GM21367 (cell line): ENCODE measurements at regions not wholly inside any gene's neighbourhood (a gene's known extent, or its start where the extent isn't known, plus 50 kb on each side); places are given as distances from the start of the nearest gene placed in this dataset.

ENCODE experiments used
- ATAC-seq: cut with Tn5 transposase; IDR thresholded peaks from one replicate; pipeline ENCODE4 v1.9.1; 2021; ENCODE audit not compliant: unreplicated experiment

DNA sequence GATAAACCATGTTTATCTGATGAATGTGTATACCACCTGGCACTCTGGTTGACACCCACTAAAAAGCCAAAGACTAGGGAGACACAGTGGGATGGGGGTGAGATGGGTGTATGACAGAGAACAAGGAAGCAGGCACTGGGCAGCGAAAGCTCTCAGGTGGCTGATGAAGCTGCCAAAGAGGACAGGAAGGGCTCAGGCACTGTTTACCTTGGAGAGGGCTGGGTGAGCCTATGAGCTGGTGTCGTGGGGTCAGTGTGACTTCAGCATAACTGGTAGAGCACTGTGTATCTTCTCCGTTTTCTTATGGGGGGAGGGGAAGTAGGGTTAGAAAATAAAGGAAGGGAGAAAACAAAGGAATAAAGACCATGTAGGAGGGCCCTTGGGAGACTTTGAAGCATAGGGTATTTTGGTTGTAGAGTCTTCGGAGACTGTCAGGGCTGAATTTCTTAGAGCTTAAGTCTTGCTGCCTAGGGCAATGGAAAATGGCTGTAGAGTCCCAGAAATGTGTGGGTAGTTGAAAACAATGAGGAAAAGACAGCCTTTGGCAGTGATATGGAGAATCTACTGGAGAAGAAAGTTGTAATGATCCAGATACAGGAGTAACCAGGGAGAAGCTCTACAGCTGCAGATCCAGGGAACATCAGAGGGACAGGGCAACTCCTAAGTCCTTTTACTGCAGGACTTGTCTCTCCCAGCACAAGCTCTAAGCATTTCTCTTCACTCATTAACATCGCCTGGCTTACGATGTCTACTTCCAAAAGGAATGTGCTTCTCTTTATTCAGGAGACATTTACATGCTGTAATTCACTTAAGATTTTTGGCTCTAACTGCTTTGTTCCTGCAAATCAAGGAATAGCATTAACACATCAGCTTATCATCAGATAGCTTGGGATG lies 120.0 kb downstream of the AQP4 start:
- ATAC-seq: no peak

DNA sequence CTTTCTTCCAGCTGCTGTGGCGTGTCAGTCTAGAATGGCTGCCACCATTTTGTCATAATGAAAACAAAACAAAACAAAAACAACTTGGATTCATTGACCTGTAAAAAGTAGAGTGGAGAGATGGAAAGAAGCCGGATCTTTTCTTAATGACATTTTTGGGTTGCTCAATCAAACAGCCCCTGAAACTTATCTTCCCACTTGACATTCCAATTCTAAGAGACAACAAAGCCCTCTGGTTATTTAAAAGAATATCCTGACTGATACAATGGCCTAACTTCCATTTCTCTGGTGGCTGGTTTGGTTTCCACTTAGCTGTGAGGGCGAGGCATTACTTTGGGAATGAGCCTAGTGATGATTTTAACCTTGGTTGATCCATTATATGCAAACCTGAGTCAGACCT lies 123.7 kb downstream of the AQP4 start:
- ATAC-seq: no peak

DNA sequence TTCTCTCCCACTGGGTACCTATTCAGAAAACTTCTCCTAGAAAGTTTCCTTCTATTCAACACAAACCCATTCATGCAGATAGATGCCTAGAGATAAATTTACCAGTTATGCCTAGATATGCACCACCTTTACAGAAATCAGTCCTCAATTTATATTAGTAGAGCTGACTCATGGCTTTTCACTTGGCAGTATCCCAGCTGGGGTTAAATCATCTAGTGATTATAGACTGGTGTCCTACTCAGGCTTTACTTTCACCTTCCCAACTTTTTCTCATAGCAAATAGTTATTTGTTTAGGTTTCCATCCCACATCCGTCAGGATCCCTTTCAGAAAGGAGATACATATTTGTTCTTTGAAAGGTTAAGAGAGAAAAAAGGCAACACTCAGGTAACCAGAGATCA lies 124.5 kb downstream of the AQP4 start:
- ATAC-seq: no peak

DNA sequence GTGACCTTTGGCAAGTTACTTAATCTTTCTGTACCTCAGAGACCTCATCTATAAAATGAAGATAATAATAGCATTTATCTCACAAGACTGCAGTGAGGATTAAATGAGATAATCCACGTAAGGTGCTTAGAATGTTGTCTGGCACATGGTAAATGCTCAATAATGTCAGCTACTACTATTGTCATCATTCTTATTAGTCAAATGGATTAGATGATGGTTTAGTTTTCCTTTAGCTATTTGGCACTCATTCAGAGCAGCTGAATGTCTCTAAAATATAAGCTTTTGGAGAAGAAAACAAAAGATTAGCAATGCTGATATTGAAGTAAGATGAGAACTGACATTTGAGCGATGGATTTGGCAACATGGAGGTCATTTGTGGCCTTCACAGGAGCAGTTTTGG lies 125.1 kb downstream of the AQP4 start:
- no peak for ATAC-seq

DNA sequence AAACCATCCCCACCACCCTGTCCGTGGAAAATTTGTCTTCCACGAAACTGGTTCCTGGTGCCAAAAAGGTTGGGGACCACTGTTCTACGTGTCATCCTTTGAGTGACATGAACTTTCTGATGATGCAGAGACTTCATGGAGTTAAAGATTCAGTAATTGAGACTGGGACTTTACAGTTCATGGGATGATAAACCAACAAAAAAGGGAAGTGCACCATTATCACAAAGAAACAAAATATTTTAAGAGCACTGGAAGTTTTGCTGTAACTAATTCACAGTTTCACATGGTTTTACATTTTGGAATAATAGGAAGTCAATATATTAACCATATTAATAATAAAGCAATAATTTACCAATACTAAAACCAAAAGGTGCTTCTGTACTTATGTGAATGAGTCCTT lies 126.8 kb downstream of the AQP4 start:
- ATAC-seq: no peak

DNA sequence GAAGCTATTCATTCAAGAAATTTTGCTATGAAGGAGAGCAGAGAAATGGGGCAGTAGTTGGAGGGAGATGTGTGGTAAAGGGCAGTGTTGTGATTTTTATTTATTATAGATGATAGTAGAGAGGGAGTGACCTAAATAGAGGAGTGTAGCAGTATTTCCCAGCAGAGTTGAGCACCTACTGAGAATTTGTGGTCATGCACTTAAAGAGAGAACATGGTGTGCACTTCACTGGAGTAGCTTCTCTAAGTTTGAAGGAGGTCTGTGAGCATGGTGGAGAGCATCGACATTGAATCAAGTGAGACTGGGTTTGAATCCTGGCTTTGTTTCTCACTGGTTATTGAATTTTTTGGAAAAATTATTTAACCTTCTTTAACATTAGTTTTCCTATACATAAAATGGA lies 129.2 kb downstream of the AQP4 start:
- ATAC-seq: no peak

DNA sequence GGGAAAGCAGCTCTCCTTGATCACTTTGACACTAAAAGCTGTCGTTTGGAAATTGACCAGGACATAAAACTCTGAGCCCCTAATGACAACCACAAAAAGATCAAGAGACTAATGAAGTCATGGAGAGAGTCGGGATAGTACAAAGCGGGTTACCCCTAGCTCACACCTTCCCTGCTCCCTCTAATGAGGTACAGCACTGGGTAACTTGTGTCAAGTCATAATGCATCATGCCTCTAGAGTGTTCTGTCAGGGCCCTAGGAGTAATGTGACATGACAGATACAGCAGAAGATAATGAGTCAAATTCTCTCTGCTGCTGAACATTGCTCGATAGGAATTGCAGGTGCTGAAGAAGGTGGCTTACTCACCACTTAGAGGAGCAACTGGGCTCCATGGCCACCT lies 130.7 kb downstream of the AQP4 start:
- no peak for ATAC-seq

DNA sequence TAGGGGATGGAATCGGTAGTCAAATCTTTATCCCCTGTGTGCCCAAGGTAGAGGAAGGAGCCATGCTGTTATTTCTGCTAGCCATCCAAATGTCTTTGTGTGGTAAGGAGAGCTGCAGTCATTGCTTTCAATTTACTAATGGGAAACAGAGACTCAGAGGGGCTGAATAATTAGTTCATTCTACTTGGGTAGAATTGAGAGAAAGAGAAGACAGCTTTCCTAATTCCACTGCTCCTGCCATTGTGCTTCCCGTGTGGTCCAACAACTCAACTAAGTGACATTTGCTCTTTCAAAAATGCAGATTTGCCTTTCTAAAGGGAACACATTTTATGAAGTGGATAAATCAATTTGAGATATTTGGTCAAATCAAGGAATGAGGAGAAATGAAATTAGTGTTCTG lies 136.1 kb downstream of the AQP4 start:
- ATAC-seq: no peak

DNA sequence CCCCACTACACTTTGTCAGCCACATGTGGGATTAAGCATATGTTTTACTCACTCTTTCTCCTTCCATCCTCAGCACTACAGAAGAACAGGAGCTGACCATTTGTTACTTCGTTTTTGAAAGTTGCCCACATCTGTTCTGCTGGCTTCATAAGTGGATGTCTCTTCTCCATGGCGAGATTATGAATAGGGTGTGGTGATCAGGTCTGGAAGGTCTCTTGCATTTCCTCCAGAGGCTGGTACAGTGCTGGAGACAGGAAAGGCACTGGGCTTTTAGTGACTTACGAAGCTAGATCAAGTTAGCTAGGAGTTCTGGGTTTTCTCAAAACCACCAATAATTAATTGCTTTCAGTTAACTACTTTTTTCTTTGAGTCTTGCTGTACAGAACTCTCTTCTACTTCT lies 136.5 kb downstream of the AQP4 start:
- ATAC-seq: no peak

DNA sequence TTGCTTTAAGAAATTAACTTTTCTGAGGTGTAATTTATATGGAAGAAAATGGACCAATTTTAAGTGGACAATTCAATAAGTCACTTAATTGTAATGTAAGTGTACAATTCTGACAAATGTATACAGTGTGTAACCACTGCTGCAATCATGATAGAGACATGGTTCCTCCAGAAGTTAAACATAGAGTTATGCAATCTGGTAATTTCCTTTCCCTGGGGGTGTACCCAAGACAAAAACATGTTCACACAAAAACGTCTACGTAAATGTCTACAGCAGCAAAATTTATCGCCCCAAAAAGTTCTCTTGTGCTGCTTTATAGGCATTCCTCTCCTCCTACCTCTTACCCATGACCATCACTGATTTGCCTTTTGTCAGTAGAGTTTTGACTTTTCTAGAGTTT lies 141.5 kb downstream of the AQP4 start:
- no peak for ATAC-seq

DNA sequence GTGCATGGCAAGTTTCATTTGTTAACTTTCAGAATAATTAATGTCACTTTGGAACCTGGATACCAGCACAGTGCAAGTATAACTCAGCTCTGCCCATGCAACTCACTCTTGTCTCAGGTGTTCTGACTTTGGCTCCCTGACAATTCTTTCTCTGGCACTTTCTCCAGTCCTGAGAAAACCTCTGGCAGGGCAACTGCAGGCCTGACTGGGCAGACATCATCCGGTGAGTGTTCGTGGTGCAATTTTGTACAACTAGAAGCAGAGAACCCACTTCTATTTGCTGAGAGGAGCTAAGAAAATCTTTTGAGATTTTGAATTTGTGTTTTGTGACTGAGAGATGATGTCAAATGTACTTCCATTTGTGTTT lies 143.0 kb downstream of the AQP4 start:
- no peak for ATAC-seq

DNA sequence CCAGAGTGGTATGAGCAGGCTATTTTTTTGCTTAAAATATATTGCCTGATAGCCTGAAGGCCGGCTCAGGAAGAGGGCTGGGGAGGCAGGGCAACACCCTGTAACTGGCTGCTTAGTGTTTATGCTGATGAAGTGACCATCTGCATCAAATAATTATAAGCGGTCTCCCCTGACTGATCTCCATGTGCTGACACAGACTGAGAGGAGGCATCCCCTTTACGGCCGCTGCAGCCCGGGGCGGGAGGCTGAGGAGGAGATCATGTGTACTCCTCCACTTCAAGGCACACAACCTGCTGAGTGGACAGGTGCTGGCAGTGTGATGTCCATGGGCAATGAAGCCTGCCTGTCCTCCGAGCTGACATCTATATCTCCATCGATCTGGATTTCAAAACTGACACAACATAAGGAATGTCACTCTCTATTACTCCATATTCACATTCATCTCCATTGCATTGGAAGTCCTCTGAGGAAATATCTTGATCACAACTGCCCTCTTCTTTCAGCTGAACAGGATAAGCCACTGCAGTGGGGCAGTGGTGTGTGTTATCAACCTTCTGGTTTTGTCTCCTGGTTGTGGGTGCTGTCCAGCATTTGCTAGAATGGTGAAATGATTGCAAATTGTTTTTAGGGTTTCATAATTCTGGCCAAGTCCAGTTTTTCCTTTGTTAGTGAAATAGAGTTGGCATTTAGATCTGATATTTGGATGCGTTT lies 143.5 kb downstream of the AQP4 start:
- no peak for ATAC-seq

DNA sequence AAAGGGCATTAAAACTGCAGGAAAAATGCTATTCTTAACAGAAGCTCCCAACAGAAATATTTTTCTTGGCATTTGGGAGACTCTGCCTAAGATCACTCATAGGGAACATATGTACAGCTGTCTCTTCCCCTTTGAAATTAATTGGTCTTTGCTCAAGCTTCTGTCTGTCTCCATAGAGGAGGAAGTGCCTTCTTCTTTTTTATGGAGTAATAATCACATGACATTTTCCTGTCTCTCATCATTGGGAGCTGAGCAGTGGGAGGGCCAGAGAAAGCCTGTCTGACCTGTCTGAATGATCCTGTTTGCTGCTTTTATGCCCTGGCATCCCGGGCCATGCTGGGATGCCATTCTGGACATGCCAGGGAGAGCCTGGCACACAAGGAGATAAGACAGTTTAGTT lies 145.6 kb downstream of the AQP4 start:
- no peak for ATAC-seq

DNA sequence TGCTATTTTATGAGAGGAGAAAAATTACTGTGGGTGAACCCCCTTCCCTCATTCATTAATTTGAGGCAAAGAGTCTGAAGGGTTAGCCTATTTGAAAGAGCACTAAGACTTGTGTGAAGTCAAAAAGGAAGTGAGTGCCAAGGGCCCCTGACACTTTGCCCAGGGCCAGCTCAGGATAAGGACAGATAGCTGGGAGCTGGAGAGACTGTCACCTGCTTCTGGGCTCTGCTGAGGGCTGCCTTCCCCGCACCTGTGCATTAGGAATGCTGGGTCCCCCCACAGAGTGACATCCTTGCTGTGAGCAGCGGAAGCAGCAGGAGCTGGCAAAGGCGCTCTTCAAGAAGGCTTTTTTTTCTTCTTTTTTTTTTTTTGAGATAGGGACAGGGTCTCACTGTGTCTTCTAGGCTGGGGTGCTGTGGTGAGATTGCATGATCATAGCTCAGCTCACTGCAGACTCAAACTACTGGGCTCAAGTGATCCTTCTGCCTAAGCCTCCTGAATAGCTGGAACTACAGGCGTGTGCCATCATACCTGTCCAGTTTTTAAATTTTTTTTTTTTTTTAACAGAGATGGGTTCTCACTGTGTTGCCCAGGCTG lies 148.3 kb downstream of the AQP4 start:
- no peak for ATAC-seq

DNA sequence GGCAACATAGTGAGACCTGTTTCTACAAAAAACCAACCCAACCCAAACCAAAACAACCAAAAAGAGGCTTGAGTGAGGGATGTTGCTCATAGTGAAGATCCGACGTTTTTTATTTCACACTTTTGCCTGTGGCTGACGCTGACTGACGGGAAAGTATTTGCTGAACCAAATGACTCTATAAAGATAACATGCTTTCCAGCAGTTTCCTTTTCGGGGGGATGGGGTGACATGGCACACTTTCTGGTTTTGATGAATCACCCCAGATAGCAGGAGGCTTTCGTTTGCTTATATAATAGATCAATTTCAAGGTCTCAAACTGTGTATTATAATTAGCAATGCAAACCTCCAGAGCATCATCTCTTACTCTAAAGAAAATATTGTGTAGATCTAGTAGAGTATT lies 150.8 kb downstream of the AQP4 start:
- no peak for ATAC-seq

DNA sequence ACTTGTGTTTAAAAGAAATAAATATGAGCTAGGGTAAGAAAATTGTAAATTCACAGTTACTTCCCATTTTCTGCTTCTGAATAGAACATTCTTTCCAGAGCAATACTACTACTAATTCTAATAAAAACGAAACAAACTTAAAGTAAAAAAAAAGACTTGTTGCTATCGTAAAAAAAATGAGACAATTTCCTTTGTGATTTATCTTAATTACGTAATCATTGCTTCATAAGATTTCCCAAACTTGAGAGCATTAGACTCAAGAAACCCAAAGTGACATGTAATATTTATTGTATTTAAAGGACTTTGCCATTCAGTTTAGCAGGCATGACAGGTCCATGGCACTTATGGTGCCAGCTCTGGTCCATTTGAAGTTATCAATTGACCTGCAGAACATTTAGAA lies 153.8 kb downstream of the AQP4 start:
- ATAC-seq: no peak

DNA sequence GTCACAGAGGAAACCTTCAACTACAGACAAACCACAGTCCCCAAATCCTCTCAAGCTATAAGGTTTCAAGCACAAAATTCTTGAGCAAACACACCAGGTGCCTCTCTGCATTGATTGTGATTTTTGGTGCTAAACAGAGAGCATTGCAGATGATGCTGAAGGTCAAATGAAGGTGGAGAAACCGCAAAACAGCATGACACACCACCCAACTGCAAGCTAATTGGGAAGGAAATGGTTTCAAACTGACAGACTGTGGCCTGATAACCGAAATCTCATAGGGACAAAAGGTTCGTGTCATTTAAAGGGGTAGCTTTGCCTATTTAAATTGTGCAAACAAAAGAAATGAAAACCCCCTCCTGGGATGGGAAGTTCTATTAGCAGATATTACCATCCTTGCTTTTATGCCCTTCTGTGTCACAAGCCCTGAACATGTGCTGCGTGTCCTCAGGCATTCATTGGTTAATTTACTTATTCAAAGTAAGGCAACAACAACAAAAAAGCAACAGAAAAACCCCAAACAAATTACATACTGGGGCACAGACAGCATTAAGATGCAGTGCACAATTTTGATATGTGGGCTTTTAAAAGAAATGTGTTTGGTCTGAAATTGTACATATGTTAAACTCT lies 154.9 kb downstream of the AQP4 start:
- peak; percentile 79 for ATAC-seq

DNA sequence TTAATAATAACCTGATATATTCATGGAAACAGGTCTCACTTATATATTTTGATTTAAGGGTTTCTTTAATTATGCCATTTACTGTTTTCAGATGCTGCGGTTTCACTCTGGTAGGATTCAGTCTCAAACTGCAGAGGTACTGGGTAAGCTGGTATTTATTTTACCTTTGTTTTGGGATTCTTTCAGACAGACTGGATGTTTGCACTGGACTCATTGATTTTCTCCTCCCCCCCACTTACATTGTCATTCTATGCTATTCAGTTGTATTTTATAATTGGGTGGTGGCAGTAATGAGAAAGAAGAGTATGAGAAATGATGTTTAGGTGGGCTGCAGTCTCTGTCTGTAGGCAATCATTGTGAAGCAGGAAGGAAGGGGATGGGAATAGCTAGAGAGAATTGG lies 155.6 kb downstream of the AQP4 start:
- ATAC-seq: no peak

DNA sequence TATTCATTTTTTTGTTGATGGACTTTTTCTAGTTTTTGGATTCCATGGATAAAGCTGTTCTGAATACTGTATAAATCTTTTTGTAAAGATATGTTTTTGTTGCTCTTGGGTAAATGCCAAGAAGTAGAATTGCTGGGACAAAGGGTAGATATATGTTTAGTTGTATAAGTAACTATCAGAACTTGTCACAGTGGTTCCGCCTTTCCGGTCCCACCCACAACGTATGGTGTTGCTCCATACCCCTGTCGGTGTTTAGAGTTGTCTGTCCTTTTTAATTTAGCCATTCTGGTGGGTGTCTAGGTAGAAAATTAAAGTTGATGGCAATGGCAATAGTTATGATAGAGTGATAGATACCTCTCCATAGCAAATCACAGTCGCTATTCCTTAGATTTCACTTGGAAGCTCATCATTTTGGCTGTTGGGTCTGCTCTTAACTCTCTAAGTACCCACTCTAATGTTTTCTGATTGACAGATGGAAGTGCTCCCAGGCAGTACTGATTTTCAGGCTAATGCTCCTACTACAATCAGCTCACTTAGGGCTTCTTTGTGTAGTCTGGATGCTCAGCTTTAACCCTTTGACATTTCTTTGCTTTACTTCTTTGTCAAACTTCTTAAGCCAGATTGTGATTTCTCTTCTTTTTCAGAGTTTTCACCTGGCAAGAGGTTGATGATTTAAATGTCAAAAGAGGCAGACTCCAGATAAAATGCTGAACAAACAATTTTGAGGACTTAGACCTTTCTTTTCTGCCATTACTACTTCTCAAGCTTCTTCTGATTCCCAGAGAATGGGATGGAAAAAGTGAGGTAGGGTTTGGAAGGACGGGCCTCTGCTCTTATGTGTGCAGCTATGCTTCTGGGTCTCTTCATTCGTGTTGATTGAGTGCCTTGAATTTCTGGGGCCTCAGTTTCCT lies 156.4 kb downstream of the AQP4 start:
- ATAC-seq: no peak

DNA sequence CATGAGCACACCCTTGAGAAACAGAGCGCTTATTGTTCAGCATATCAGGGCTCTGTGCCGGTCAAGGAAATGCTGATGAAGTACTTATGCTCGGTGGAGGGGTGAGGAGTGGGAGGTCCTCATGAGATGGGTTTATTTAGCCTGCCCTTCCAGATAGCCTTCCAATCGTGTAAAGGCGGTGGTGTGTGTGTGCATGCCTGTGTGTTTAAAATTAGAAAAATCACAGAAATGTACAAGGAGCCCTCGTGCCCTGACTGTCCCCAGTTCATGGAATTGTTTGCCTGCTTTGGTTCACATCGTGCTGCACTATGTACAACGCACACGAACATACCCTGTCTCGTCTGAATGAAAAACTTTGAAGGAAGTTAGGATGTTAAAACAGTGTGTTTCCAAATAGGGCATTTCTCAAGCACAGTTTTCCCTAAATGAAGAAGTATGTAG lies 158.6 kb downstream of the AQP4 start:
- no peak for ATAC-seq

DNA sequence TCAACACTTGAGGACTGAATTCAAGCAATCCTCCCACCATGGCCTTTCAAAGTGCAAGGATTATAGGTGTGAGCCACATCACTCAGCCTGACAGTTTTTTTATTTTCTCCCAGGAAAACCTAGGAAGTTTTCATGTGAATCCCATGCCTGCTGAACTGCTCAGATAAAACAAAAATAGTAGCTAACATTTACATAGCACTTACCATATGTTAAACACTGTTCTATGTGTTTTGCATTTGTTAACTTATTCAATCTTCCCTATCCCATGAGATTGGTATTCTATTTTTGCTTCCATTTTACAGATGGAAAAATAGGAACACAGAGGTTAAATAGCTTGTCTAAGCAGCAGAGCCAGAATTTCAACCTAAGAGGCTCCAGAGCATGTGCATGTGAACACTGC lies 157.4 kb upstream of the KCTD1 start:
- no peak for ATAC-seq
